OCI-LY7 (cell line): ENCODE measurements at regions not wholly inside any gene's neighbourhood (a gene's known extent, or its start where the extent isn't known, plus 50 kb on each side); places are given as distances from the start of the nearest gene placed in this dataset.

Experiments used
- CTCF ChIP-seq: fragments of 200-600 bp; sonication (generic); conservative IDR thresholded peaks from 2 replicates; pipeline ENCODE4 v1.5.1; 2014; ENCODE audit warnings: mild to moderate bottlenecking, antibody characterized with exemption, low read length, moderate library complexity, mixed read lengths
- EZH2phosphoT487 ChIP-seq: fragments of 200-600 bp; sonication (generic); IDR thresholded peaks from 2 replicates; pipeline ENCODE4 v1.6.1; 2018; ENCODE audit warnings: low read depth, borderline replicate concordance, mild to moderate bottlenecking, mixed run types, antibody characterized with exemption, low read length, moderate library complexity, mixed read lengths

- TF ChIP-seq CTCF = no peak
- no peak for TF ChIP-seq EZH2phosphoT487
Observed at GRCh38 chr4:81971637-81972381, 402.0 kb downstream of the HNRNPD start.
